Body of pancreas (tissue), 4 donors: ENCODE measurements at regions not wholly inside any gene's neighbourhood (a gene's known extent, or its start where the extent isn't known, plus 50 kb on each side); places are given as distances from the start of the nearest gene placed in this dataset.
"Not testable (repeated sequence)": the region's sequence is repeated elsewhere in the genome, so short reads cannot be mapped to it uniquely, and the experiment has no call there.

ENCODE experiments used
- ATAC-seq: fragments of 150-250 bp; one replicate; pipeline ENCODE4 v1.9.1; 2016
- DNase-seq, 4 donors: peaks; one replicate each; pipeline ENCODE4 v3.0.0-alpha.2; 2019
- H3K27ac ChIP-seq, 4 donors: fragments of 200-600 bp; sonication (generic); 1 replicate in 3 of 4; 2 replicates in 1 of 4; pipeline versions ENCODE4 v1.5.1 to v1.6.1; 2016 to 2019; ENCODE audit warnings: mild to moderate bottlenecking in 1 of 4, mixed read lengths in 1 of 4, moderate library complexity in 1 of 4
- H3K27me3 ChIP-seq, 2 donors: fragments of 200-600 bp; sonication (generic); one replicate each; pipeline ENCODE4 v1.6.0; 2016; ENCODE audit warnings: mild to moderate bottlenecking in 1 of 2
- H3K36me3 ChIP-seq, 2 donors: fragments of 200-600 bp; sonication (generic); replicated peaks in 1 of 2; 2 replicates each; pipeline ENCODE4 v1.5.1; 2016; ENCODE audit warnings: low read depth in 2 of 2; ENCODE audit not compliant: insufficient read depth in 1 of 2
- H3K4me1 ChIP-seq: fragments of 200-600 bp; sonication (generic); one replicate; pipeline ENCODE4 v1.6.0; 2016
- H3K4me3 ChIP-seq, 2 donors: fragments of 200-600 bp; sonication (generic); 1 replicate in 1 of 2; 2 replicates in 1 of 2; pipeline ENCODE4 v1.5.1; 2016 to 2019
- H3K9me3 ChIP-seq, 3 donors: fragments of 200-600 bp; sonication (generic); 1 replicate in 2 of 3; 2 replicates in 1 of 3; pipeline ENCODE4 v1.5.1; 2016
- CTCF ChIP-seq, 7 experiments: fragments of 450-650 bp in 4 of 7; fragments of 200-600 bp in 3 of 7; sonication (generic) in 3 of 7; IDR thresholded peaks; one replicate each; pipeline ENCODE4 v1.5.1; 2016 to 2019; ENCODE audit warnings: antibody characterized with exemption in 7 of 7
- POLR2A ChIP-seq, 3 donors: fragments of 450-650 bp; IDR thresholded peaks; one replicate each; pipeline ENCODE4 v1.6.1; 2016; ENCODE audit warnings: antibody characterized with exemption in 3 of 3, mild to moderate bottlenecking in 2 of 3
- WGBS, 2 donors: methylation state at CpG; one replicate each; pipeline ENCODE4 v1.1.5; 2017; 5-methylcytosine and 5-hydroxymethylcytosine counted together
- intact Hi-C: fragments of 100-400 bp; cut with DNase I; formaldehyde crosslinking; loops from one replicate; pipeline ENCODE4 v1.15.1; 2023

GRCh38 chr1:233722212-233722979 is 108.5 kb downstream of the KCNK1 start:
- ATAC-seq (no peak), DNase-seq (no peak)
- WGBS, 2 donors = 73 to 80% methylated on average over 8 of the region's 8 CpGs
- TF ChIP-seq CTCF (IDR thresholded peaks at IDR 0.05) = no peak
- no peak for TF ChIP-seq POLR2A (IDR thresholded peaks at IDR 0.05)
- H3K36me3 ChIP-seq = no peaks in the 10 kb centered on the region
- no peak overlapping the region for H3K27ac ChIP-seq
- H3K9me3 ChIP-seq = no peaks in the 10 kb centered on the region
- intact Hi-C loops = no loop called here
- H3K27me3 ChIP-seq = no peaks in the 10 kb centered on the region
- no peaks in the 10 kb centered on the region for H3K4me1 ChIP-seq
- H3K4me3 ChIP-seq = no peak overlapping the region

- WGBS, 2 donors = 84 to 92% methylated on average over 6 of the region's 6 CpGs
- no peak for ATAC-seq
Observed at GRCh38 chr1:233723387-233723786, 109.5 kb downstream of the KCNK1 start.

GRCh38 chr1:233724131-233724631 is 110.3 kb downstream of the KCNK1 start:
- WGBS, 2 donors = 84 to 95% methylated on average over 7 to 10 of the region's 10 CpGs
- H3K4me3 ChIP-seq, ATAC-seq, DNase-seq, H3K27me3 ChIP-seq, intact Hi-C loops, H3K9me3 ChIP-seq, H3K4me1 ChIP-seq, H3K36me3 ChIP-seq, H3K27ac ChIP-seq: not testable (repeated sequence)

More at GRCh38 chr1:233723387-233723786, 109.5 kb downstream of the KCNK1 start:
- H3K9me3 ChIP-seq = no peaks in the 10 kb centered on the region
- no peak overlapping the region for H3K27ac ChIP-seq
- no peaks in the 10 kb centered on the region for H3K4me1 ChIP-seq
- intact Hi-C loops = no loop called here
- no peak for DNase-seq
- no peaks in the 10 kb centered on the region for H3K27me3 ChIP-seq
- no peak for TF ChIP-seq POLR2A (IDR thresholded peaks at IDR 0.05)
- no peak for TF ChIP-seq CTCF (IDR thresholded peaks at IDR 0.05)
- no peak overlapping the region for H3K4me3 ChIP-seq
- no peaks in the 10 kb centered on the region for H3K36me3 ChIP-seq

GRCh38 chr1:233725423-233725822 is 111.5 kb downstream of the KCNK1 start:
- no peak for ATAC-seq
- DNase-seq = no peak
- H3K27ac ChIP-seq = no peak overlapping the region
- intact Hi-C loops = no loop called here
- no peaks in the 10 kb centered on the region for H3K9me3 ChIP-seq
- H3K4me3 ChIP-seq = no peak overlapping the region
- no peaks in the 10 kb centered on the region for H3K36me3 ChIP-seq
- 76 to 88% methylated on average over 9 of the region's 9 CpGs for WGBS, 2 donors
- no peak for TF ChIP-seq POLR2A (IDR thresholded peaks at IDR 0.05)
- no peak for TF ChIP-seq CTCF (IDR thresholded peaks at IDR 0.05)
- no peaks in the 10 kb centered on the region for H3K27me3 ChIP-seq
- H3K4me1 ChIP-seq = no peaks in the 10 kb centered on the region

- TF ChIP-seq POLR2A (IDR thresholded peaks at IDR 0.05) = no peak
- no peak for TF ChIP-seq CTCF (IDR thresholded peaks at IDR 0.05)
- no peak overlapping the region for H3K4me3 ChIP-seq
- no peaks in the 10 kb centered on the region for H3K36me3 ChIP-seq
- H3K27me3 ChIP-seq = no peaks in the 10 kb centered on the region
- ATAC-seq = no peak
- intact Hi-C loops = no loop called here
- no peaks in the 10 kb centered on the region for H3K4me1 ChIP-seq
- H3K27ac ChIP-seq = no peak overlapping the region
- H3K9me3 ChIP-seq = no peaks in the 10 kb centered on the region
- 54% methylated on average over 4 of the region's 4 CpGs for WGBS, 2 donors
- no peak for DNase-seq
Observed at GRCh38 chr1:233728721-233729120, 114.8 kb downstream of the KCNK1 start.
